ENCODE measurements at regions not wholly inside any gene's neighbourhood (a gene's known extent, or its start where the extent isn't known, plus 50 kb on each side); places are given as distances from the start of the nearest gene placed in this dataset.

DNA sequence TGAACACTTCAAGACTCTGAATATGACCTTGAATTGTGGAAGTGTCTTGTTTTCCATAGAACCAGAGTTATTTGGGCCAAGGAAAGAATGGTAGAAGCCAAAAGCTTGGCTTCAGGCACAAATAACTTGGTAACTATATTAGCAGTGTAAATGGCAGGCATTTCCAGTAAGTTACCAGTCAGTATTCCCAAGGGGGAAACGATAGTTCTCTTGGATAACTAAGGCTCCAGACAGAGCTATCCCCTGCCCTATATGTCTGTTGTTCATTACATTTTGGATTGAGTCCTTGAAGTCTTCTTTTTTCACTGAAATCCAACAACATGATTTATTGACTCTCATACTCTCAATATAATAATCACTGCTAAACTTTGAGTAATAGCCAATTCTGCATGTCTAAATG lies 364.1 kb downstream of the MAGEB5 start:
- TF ChIP-seq, protein P1, sequence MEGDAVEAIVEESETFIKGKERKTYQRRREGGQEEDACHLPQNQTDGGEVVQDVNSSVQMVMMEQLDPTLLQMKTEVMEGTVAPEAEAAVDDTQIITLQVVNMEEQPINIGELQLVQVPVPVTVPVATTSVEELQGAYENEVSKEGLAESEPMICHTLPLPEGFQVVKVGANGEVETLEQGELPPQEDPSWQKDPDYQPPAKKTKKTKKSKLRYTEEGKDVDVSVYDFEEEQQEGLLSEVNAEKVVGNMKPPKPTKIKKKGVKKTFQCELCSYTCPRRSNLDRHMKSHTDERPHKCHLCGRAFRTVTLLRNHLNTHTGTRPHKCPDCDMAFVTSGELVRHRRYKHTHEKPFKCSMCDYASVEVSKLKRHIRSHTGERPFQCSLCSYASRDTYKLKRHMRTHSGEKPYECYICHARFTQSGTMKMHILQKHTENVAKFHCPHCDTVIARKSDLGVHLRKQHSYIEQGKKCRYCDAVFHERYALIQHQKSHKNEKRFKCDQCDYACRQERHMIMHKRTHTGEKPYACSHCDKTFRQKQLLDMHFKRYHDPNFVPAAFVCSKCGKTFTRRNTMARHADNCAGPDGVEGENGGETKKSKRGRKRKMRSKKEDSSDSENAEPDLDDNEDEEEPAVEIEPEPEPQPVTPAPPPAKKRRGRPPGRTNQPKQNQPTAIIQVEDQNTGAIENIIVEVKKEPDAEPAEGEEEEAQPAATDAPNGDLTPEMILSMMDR (conservative IDR thresholded peaks at IDR 0.05; ENCODE audit: low read depth, low read length): no peak
- TF ChIP-seq EZH2 (IDR thresholded peaks at IDR 0.05; ENCODE audit: low read length, unreplicated experiment): no peak

Data from PC-3 (cell line).